Retina (tissue), 1 donor: ENCODE measurements at regions not wholly inside any gene's neighbourhood (a gene's known extent, or its start where the extent isn't known, plus 50 kb on each side); places are given as distances from the start of the nearest gene placed in this dataset.

ENCODE experiments used
- DNase-seq: peaks from one replicate; pipeline ENCODE4 v3.0.0-alpha.2; 2016

DNA sequence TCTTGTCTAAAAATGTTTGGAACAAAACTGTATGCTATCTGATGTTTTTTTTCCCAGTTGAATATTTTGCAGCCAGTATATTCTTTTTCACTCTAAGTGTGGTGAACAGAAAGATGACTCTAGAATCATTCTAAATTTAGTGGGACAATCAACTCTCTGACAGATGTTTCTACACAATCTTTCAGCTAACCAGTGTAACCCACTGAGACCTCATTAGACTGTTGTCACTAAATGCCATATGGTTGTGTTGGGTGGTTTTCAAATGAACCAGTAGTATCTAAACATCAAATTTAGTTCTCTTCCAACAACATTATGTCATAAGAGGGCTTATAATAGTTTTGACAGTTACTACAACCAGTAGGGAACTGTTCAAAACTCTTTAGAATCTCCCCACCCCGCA lies 129.6 kb upstream of the PRLR start:
- no peak for DNase-seq

DNA sequence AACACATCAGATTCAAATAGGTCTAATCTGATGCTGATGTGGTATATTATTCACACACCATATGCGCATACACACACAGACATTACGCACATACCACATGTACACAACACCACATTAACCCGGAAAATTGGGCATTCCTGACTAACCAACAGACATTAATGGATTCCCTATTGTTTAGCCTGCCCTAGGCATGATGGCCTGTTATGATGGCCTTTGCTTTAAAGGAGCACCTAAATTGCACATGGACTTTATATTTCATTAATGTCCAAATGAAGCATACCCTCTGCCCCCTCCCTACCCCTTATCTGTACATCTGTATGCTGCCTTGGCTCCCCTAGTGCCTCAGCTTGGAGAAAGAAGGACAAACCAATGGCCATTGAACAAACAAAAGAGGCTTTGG lies 127.7 kb upstream of the PRLR start:
- no peak for DNase-seq

DNA sequence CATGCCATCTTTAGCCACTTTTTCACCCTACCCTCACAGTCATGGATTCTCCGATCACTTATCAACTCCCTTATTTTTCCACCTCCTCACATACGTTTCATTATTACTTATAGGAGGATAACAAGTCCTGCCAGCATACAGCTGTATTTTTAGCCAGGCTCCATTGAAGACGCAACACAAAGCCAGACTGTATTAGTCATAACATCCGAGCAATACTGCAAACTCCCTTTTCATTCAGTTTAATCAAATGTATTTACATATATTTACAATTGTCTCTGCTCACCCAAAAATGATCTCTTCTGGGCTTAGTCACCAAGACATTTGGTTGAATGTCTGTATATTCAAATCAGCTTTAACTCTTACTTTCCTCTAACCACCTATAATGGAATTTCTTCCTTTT lies 126.4 kb upstream of the PRLR start:
- DNase-seq = no peak

DNA sequence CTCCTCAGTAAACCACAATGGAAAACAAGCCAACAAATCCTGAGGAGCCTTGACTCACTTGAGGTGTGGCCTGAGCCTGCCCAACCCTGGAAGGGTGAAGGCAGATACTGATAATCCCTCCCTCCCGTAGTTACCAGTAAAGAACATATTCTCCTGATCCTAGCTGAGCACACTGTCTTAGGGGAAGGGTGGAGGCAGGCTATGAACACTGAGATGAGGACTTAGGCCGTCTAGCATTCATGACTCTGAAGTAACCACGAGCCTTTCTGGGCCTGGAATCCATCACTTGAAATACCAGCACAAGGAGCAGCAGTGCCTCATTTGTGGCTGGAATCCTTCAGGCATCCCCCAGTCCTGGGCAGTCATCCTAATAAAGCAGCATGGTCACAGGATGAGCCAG lies 124.5 kb upstream of the PRLR start:
- no peak for DNase-seq

DNA sequence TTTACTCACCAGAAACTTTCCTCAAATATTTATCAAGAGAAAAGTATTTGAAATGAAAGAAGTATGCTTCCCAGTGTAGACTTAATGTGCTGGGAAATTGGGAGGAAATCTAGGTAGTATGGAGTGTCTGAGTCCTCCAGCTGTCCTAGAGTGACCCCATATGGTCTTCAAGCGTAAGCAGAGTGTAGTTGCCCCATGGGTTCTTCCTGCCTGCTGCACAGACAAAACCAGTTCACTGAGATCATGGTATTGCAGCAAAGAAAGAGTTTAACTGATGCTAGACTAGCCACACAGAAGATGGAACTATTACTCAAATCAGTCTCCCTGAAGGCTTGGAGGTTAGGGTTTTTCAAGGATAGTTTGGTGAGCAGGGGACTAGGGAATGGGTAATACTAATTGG lies 114.9 kb upstream of the PRLR start:
- DNase-seq = no peak

DNA sequence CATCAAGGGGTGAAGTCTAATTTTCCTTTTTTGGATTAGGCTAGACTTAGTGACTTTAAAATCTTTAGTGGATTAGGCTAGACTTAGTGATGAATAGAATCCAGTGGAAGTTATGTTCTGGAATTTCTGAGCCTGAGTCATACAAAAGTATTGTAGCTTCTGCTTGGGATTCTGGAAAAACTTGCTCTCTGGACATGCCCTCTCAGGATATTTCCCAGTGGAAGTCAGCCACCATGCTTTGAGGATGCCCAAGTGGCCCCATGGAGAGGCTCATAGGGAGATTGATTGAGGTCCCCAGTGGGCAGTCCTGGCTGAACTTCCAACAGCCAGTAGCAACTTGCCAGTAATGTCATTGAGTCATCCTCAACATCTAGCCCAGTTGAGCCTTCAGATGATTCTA lies 112.4 kb upstream of the PRLR start:
- DNase-seq = no peak

DNA sequence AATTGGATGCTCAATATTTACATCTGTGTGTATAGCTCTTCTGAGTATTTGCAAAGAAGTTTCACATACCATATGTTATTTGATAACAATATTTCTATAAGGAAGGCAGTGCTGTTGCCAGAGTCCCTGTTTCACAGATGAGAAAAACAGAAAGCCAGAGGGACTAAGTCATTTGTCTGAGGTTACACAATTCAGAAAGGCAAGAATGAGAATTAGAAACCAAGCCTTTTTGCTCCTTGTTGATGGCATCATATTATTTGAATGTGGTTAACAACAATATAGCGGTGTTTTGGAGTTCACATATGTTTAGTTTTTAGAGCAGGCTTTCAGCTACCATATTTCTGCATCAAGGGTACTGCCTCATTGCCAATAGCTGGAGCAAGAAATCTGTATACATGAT lies 110.9 kb upstream of the PRLR start:
- DNase-seq = no peak

DNA sequence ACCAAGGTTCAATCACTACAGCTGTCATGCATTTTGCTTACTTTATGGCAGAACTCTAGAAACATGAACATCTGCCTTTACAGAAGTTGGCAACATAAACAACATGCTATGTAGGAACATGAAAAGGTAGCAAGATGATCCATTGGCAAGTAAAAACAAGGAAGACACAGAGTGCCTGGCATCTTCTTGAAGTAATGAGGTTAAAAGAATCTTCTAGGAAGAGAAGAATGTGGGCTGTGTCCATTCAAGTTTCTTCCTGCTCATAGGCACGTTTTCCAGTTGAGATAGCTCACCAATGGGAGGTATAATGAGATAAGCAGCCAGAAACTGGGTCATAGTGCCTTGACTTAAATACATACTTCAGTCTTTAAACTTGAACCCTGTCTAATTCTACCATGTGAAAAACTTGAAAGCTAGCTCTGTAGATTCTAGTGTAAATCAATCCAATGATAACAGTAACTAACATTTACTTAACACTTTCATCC lies 109.4 kb upstream of the PRLR start:
- no peak for DNase-seq

DNA sequence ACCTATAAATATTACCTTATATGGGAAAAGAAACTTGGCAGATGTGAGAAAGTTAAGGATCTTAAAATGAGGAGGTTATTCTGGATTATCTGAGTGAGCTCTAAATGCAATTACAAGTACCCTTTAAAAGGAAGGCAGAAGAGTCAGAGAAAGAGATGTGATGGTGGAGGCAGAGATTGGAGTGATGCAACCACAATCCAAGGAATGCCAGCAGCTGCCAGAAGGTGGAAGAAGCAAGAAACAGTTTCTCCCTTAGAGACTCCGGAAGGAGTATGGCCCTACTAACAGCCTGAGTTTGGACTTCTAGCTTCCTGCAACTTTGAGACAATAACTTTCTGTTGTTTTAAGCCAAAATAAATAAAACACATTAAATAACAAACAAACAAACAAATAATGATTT lies 108.7 kb upstream of the PRLR start:
- DNase-seq = no peak

DNA sequence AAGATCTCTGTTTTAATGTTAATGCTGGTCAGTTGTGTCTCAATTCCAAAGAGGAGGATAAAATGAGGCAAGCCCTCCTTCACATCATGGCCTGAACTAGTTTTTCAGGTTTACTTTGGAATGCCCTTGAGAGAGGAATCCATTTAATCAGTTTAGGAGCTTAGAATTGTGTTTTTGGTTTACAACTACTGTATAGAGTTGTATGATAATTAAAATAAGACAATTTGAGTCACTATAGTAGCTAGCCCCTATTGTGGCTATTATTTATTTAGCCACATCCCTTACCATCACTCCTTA lies 107.8 kb upstream of the PRLR start:
- DNase-seq = no peak

DNA sequence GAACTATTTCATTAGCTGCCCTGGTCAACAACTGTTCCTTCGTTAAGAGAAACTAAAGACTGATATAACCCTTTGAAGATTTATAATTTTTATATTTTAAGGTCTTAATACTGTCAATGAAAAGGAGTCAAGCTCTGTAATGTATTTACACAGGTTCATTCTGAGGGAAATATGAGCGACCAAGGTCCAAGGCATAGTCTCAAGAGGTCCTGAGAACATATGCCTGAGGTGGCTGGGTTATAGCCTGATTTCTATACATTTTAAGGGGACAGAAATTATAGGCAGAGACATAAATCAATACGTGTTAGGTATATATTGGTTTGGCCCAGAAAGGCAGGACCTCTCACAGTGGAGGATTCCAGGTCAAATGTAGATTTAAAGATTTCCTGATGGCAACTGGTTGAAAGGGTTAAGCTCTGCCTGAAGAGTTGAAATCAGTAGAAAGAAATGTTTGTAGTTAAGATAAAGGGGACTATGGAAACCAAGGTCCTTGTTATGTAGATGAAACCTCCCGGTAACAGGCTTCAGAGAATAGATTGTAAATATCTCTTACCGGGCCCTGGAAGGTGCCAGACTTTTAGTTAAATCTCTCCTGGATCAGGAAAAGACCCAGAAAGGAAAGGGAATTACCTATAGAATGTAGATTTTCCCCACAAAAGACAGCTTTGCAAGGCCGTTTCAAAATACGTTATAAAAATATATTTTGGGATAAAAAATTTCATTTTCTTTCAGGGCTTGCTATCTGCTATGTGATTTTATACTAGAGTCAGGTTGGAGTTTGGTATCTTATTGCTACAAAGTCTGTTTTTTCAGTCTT lies 107.3 kb upstream of the PRLR start:
- DNase-seq = no peak

DNA sequence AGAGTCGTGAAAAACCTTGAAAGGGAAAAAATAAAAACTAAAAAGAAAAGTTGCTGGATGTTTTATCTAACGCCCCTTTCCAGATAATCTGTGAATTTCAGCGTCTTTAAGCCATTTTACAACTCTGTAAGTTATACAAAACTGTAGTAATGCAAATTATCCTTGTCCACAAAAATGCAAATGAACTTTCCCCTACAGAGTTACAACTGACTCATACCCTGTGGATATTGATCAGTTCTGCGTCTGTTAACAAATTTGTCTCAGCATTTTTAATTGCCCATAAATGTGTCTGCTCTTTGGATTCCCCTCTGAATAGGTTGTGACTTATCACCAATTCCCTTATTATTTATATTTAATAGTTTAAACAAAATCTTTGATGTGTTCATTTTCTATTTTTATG lies 105.9 kb upstream of the PRLR start:
- DNase-seq = no peak

DNA sequence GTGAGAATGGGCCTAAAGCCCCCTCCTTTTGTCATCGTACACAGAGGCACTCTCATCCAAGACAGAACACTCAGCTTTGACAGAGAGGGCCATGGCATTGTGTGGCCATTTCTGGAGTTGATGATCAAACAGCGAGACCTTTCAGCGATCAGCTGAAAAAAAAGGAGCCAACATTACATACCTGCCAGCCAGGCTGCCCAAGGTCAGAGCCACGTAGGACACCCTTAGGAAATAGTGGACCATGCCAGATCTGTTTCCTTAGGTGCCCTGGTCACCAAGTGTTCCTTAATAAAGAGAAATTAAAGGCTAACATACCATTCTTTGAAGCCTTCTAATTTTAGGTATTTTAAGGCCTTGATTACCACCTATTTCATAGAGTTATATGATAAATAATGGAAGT lies 105.5 kb upstream of the PRLR start:
- no peak for DNase-seq

DNA sequence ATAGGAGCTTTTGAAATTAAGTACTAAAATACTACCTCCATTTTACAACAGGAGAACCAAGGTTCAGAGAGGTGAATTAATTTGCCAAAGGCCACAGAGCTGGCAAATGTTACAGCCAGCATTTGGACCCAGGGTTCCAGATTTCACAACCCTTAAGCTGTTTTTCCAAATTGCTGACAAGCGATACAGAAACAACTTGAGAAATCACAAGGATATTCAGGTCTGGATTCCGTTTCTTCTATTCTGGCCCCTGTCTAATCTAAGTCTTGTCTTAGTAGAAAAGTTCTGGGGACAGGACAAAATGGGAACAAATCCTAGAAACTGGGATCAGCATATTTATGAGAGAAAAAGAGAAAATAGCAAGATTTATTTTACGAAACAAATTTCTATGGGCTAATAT lies 103.1 kb upstream of the PRLR start:
- DNase-seq = no peak

DNA sequence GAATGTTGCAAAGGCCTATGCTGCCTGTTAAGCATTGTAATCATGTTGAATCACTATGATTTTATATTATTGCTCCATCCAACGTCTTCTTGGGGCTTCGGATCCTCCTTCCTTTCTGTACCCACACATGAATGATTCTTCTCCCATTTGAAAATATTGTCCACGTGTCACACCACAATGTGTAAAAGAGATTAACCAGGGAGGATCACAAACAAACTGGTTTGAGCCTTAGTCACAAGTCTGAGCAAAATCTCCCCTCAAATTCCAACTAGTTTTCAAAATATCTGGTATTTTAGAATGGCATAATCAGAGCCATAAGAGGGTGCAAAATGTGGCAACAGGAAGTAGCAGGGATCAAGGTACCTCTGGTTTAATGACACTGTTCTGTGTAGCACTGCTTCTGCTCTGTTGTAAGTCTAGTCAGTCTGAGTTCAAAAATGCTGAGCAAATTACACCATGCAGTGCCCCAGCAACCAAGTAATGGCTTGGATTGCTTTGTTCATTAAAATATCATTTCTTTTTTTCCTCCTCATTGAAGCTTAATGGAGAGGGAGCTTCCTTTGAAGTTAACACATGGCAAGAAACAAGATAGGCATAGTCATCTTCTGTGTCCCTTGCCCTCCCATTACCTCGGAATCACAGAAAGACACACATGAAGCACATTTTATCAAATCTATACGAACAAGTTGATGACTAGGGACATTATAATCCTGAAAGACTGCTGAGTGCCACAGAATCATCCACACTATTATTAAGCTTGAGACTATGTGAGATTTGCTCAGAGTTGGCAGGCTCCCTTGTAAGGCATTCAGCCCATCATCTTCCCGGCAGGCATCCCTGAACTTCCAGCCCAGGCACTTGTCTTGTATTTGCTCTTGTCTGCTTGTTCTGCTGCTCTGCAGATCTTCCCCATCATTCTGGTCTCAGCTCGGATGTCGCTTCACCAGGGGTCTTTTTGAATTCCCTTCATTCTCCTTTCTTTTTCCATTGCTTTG lies 102.0 kb upstream of the PRLR start:
- no peak for DNase-seq

DNA sequence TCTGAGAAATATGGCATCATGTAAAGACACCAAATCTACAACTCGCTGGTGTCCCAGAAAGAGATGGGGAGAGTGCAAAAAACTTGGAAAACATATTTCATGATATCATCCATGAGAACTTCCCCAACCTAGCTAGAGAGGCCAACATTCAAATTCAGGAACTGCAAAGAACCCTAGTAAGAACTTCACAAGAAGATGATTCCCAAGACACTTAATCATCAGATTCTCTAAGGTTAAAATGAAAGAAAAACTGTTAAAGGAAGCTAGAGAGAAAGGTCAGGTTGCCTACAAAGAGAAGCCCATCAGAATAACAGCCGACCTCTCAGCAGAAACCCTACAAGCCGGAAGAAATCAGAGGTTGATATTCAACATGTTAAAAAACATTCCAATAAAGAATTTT lies 95.5 kb upstream of the PRLR start:
- no peak for DNase-seq

DNA sequence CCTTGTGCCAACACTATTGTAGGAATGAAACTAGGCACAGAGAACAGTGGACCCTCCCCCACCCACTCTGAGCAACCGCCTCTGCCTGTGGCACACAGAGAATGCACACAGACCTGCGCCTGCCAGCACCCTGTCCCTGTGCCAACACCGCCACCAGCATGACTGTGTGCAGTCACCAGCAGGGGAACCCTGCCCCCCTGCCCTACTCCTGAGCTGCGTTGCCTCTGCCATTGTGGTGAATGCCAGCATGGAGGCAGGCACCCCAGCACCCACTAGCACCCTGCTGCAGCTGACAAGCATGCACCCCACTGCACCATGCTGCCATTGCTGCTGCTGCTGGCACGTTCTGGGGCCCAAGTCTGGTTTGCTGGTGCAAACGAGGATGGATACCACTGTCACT lies 94.4 kb upstream of the PRLR start:
- DNase-seq = no peak

DNA sequence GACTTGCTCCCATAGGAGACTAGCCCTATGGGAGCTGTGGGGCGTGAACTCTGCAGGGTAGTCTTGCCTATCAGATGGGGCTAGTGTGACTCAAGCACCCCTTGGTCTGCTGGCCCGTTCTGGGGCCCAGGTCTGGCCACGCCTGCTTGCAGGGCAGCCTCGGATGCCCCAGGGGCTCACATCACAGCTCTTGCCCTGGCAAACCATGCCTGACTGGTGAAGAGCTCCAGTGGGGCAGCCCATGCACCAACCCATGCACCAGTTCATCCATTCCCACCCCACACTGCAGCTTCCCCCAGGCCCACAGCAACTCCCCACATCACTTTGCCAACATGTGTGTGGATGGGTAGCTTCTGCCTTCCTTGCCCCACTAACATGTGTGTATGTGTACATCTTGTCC lies 93.9 kb upstream of the PRLR start:
- DNase-seq = no peak

DNA sequence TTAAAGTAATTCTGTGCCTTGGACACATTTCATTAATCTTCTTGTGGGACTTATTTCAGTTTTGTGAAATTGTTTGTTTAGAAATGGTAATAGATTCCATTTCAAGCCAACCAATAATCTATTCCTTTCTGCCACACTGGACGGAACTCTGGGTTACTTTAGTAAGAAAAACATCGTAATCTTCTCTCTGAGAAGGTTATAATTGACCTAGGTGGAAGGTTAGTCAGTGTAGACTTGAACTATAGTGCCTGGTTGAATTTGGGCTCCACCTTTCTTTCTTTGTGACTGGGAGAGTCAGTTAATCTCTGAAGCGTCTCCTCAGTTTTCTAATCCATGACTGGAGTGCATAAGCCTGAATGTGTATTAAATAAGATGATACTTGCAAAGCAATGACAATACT lies 89.7 kb upstream of the PRLR start:
- no peak for DNase-seq

DNA sequence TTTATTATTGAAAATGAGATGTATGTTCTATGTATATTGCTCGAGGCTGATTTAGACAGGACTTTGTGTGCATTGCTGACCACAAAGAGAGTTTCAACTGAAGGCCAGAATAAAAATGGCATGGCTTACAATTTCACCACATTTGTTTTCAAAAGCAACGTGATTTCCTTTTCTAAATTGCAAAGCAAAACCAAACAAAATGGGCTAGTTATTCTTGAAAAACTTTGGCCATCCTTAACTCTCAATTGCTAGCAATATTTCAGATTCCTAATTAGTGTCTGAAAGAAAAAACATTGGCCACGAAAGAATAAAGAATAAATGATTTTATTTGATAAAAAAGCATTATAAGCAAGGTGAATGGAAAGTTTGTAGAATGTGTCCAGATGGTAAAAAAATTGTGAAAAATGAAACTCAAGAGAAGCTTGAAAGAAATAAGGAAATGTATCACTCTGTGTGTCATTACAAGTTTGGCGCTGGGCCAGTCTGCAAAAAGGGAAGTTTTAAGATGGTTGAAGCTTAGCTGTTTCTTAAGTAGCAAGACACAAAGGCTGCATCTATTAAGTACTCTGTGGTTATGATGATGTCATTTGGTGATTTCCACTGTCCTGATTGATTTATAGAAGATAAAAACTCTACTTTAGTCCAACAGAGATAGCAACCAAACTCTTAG lies 89.2 kb upstream of the PRLR start:
- no peak for DNase-seq

DNA sequence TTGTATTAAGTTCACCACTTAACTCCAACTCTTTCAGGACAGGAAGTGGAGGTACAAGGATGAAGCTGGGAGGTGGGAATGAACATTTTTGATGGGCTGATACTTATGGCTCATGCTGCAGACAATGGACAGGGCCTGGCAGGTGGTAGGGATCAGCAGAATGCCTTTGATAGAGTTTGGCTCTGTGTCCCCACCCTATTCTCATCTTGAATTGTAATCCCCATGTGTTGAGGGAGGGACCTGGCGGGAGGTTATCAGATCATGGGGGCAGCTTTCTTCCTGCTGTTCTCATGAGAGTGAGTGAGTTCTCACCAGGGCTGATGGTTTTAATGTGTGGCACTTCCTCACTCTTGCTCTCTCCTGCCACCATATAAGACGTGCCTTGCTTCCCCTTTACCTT lies 87.3 kb upstream of the PRLR start:
- no peak for DNase-seq

DNA sequence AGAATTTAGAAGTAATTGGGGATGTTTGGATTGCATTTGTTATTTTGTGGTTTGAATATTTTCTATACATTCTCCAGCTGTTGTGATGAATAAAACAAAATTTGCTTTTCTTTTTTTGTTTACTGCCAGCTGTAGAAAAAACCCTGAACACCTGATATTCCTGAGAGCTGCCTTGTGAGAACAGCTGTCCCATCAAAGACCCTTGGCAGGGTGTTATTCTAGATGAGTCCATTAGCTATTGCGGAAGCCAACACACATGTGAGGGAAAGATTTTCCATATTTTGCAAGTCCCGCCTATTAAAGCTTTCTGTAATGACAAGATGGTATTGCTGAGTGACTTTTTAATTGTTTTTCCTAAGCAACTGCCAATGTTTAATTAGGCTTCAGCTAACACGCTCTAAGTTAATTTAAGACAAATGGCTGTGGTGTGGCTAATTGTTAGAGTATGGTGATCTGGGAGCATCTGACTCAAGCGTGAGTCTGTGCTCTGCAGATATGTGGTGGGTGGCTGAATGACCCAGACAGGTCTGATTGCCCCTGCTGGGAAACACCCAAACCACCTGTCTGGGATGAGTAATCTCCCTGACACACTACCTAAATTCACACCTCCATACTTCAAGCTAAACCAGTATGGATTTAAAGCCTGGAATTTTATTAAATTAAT lies 86.5 kb upstream of the PRLR start:
- DNase-seq = no peak

DNA sequence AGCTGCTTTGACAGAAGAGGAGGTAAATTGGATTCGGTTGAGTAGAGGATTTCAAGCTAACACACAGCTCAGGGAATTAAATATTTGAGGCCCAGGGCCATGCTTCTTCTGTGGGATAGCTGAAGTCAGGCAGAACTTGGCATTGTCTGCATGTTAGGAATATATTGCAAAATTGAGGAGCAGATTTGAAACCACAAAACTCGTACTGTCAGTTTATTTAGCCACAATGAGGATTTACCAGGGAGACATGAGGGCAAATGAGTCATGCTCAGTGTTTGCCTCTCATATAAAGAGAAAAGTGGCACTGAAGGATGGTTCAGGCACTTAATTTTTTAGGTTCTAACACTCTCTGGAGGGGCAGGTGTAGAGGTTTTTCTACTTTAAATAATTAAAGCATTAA lies 83.0 kb upstream of the PRLR start:
- DNase-seq = no peak
